HepG2 (cell line): ENCODE measurements at regions not wholly inside any gene's neighbourhood (a gene's known extent, or its start where the extent isn't known, plus 50 kb on each side); places are given as distances from the start of the nearest gene placed in this dataset.
A peak's percentile ranks its signal among the peaks of the same experiment; 100 is the strongest.

Source experiments
- ATAC-seq: fragments of 200-7000 bp; cut with Tn5 transposase; 3 replicates; pipeline ENCODE4 v1.9.1; 2020; ENCODE audit warnings: mild to moderate bottlenecking, moderate library complexity
- BruUV-seq: library from RNA; stranded (reverse); fragments of 400-500 nt; replicated peaks from 2 replicates; lab custom pipeline; 2021; lab: Mats Ljungman, UMichigan
- CTCF ChIA-PET: fragments of 300-600 bp; formaldehyde crosslinking; extraction: SDS; loops from one replicate; lab custom pipeline; 2021; ENCODE audit warnings: low total read pairs, inconsistent platforms, low intra/inter-chr PET ratio; lab: Yijun Ruan, JAX
- POLR2A ChIA-PET: fragments of 350-600 bp; sonication (Branson Sonifier 250); formaldehyde crosslinking; loops from one replicate; lab custom pipeline; 2020; ENCODE audit warnings: antibody characterized with exemption, inconsistent platforms; lab: Yijun Ruan, JAX
- DNase-seq: peaks from one replicate; pipeline ENCODE4 v3.0.0-alpha.2; 2015; ENCODE audit warnings: low spot score
- FAIRE-seq: peaks from 3 replicates; lab custom pipeline; 2011; peaks lifted over from hg19 to GRCh38; lab: Jason Lieb, UNC
- H2AFZ ChIP-seq: one replicate; pipeline ENCODE4 v1.6.1; 2011; ENCODE audit warnings: low read length, inconsistent platforms
- H3K27ac ChIP-seq: fragments of 300-600 bp; 3 replicates; pipeline ENCODE4 v1.8.0; 2011; ENCODE audit warnings: mixed run types, mild to moderate bottlenecking, mixed read lengths, low read length, inconsistent platforms; ENCODE audit not compliant: insufficient read depth; ENCODE audit errors: extremely low read length
- H3K27me3 ChIP-seq, 2 experiments: fragments of 200-600 bp in 1 of 2; 2 replicates in 1 of 2; 3 replicates in 1 of 2; pipeline versions ENCODE4 v1.6.0 to v1.8.0; 2011; ENCODE audit warnings: low read length in 2 of 2, mild to moderate bottlenecking in 2 of 2, moderate library complexity in 2 of 2, inconsistent platforms in 1 of 2; ENCODE audit not compliant: insufficient read depth in 2 of 2, control insufficient read depth in 1 of 2
- H3K36me3 ChIP-seq, 2 experiments: fragments of 200-600 bp in 1 of 2; replicated peaks in 1 of 2; 2 replicates in 1 of 2; 3 replicates in 1 of 2; pipeline versions ENCODE4 v1.5.1 to v1.8.0; 2011; ENCODE audit warnings: low read length in 2 of 2, inconsistent platforms in 1 of 2; ENCODE audit not compliant: insufficient read depth in 2 of 2, control insufficient read depth in 1 of 2
- H3K4me1 ChIP-seq: 2 replicates; pipeline ENCODE4 v1.5.1; 2012; ENCODE audit warnings: low read length, inconsistent platforms; ENCODE audit not compliant: insufficient read depth
- H3K4me2 ChIP-seq: 2 replicates; pipeline ENCODE4 v1.6.0; 2011; ENCODE audit warnings: low read depth, low read length, inconsistent platforms
- H3K4me3 ChIP-seq, 3 experiments: fragments of 200-600 bp in 1 of 3; sonication (generic), shearing (Covaris generic) in 1 of 3; replicated peaks in 1 of 3; 2 replicates each; pipeline ENCODE4 v1.5.1; 2011 to 2016; ENCODE audit warnings: low read length in 3 of 3, inconsistent platforms in 2 of 3, low read depth in 2 of 3, mild to moderate bottlenecking in 2 of 3, control low read depth in 1 of 3, mixed read lengths in 1 of 3; ENCODE audit not compliant: insufficient read depth in 1 of 3
- H3K79me2 ChIP-seq: one replicate; pipeline ENCODE4 v1.6.1; 2011; ENCODE audit warnings: low read length, inconsistent platforms; ENCODE audit not compliant: insufficient read depth
- H3K9ac ChIP-seq: 2 replicates; pipeline ENCODE4 v1.6.0; 2011; ENCODE audit warnings: mild to moderate bottlenecking, low read depth, low read length, inconsistent platforms; ENCODE audit not compliant: insufficient read depth
- H3K9me3 ChIP-seq: 2 replicates; pipeline ENCODE4 v1.5.1; 2012; ENCODE audit warnings: mild to moderate bottlenecking, low read length
- H4K20me1 ChIP-seq: 2 replicates; pipeline ENCODE4 v1.6.0; 2011; ENCODE audit warnings: inconsistent platforms, mild to moderate bottlenecking, low read length, moderate library complexity; ENCODE audit not compliant: insufficient read depth
- CEBPB ChIP-seq: IDR thresholded peaks from 2 replicates; pipeline ENCODE4 v1.6.1; 2011; ENCODE audit warnings: low read depth, low read length, improper control_type of control experiment, borderline replicate concordance
- CENPT ChIP-seq: sonication (generic); formaldehyde crosslinking; IDR thresholded peaks from 2 replicates; pipeline ENCODE4 v1.8.0; 2022; ENCODE audit warnings: low read depth, mild to moderate bottlenecking, moderate library complexity, missing genetic modification reagents
- CHCHD3 ChIP-seq: sonication (generic); formaldehyde crosslinking; IDR thresholded peaks from 2 replicates; pipeline ENCODE4 v1.8.0; 2022; ENCODE audit warnings: mild to moderate bottlenecking, missing genetic modification reagents, moderate library complexity
- MAFF ChIP-seq: IDR thresholded peaks from 2 replicates; pipeline ENCODE4 v1.6.1; 2011; ENCODE audit warnings: low read depth, low read length, improper control_type of control experiment
- MAFK ChIP-seq, 2 experiments: IDR thresholded peaks in 1 of 2; conservative IDR thresholded peaks in 1 of 2; 2 replicates each; pipeline ENCODE4 v1.6.1; 2011; ENCODE audit warnings: improper control_type of control experiment in 2 of 2, low read length in 2 of 2
- MED1 ChIP-seq: sonication (generic); formaldehyde crosslinking; IDR thresholded peaks from 2 replicates; pipeline ENCODE4 v1.4.0; 2020; ENCODE audit warnings: missing genetic modification reagents
- NAIF1 ChIP-seq: sonication (generic); formaldehyde crosslinking; IDR thresholded peaks from 2 replicates; pipeline ENCODE4 v1.5.0; 2020; ENCODE audit warnings: mild to moderate bottlenecking, missing genetic modification reagents, borderline replicate concordance
- PRPF4 ChIP-seq: fragments of 200-400 bp; formaldehyde crosslinking; IDR thresholded peaks from 2 replicates; pipeline ENCODE4 v1.6.1; 2016; ENCODE audit warnings: low read length, low read depth; ENCODE audit not compliant: poor library complexity, severe bottlenecking
- SALL2 ChIP-seq: sonication (generic); formaldehyde crosslinking; IDR thresholded peaks from 2 replicates; pipeline ENCODE4 v1.8.1; 2023; ENCODE audit warnings: mild to moderate bottlenecking, missing genetic modification reagents, inconsistent platforms
- TSC22D2 ChIP-seq: sonication (generic); formaldehyde crosslinking; IDR thresholded peaks from 2 replicates; pipeline ENCODE4 v1.5.1; 2020; ENCODE audit warnings: missing genetic modification reagents, mild to moderate bottlenecking, borderline replicate concordance
- XBP1 ChIP-seq: sonication (generic); formaldehyde crosslinking; IDR thresholded peaks from 2 replicates; pipeline ENCODE4 v1.5.0; 2020; ENCODE audit warnings: missing genetic modification reagents
- ZNF282 ChIP-seq: fragments of 450-650 bp; IDR thresholded peaks from 2 replicates; pipeline ENCODE4 v1.6.1; 2018; ENCODE audit not compliant: partially characterized antibody
- ZNF530 ChIP-seq: sonication (generic); formaldehyde crosslinking; IDR thresholded peaks from 2 replicates; pipeline ENCODE4 v1.5.0; 2020; ENCODE audit warnings: low read depth, mild to moderate bottlenecking, missing genetic modification reagents
- ZNF598 ChIP-seq: sonication (generic); formaldehyde crosslinking; IDR thresholded peaks from 2 replicates; pipeline ENCODE4 v1.5.1; 2020; ENCODE audit warnings: mild to moderate bottlenecking, missing genetic modification reagents, borderline replicate concordance
- WGBS: methylation state at CpG from one replicate; pipeline ENCODE4 v1.1.6; 2017; ENCODE audit warnings: low lambda C conversion rate; 5-methylcytosine and 5-hydroxymethylcytosine counted together
- in situ Hi-C: cut with HindIII; loops from 2 replicates; pipeline ENCODE4 v1.10.0; 2017; ENCODE audit warnings: low pct_unique_long_range_greater_than_20kb; ENCODE audit not compliant: extremely low pct_ligation_motif_present
- intact Hi-C: fragments of 100-400 bp; cut with micrococcal nuclease; formaldehyde crosslinking; loops from one replicate; pipeline ENCODE4 v1.10.0; 2022; ENCODE audit not compliant: unreplicated experiment
- TF ChIP-seq, protein P1 (sequence below): sonication (generic); formaldehyde crosslinking; IDR thresholded peaks from 2 replicates; pipeline ENCODE4 v1.4.0; 2020; ENCODE audit warnings: missing genetic modification reagents, mild to moderate bottlenecking, borderline replicate concordance
- TF ChIP-seq, protein P2 (sequence below): sonication (generic); formaldehyde crosslinking; conservative IDR thresholded peaks from 2 replicates; pipeline ENCODE4 v1.8.0; 2022; ENCODE audit warnings: mild to moderate bottlenecking, moderate library complexity, missing genetic modification reagents

- no peak overlapping the region for H2AFZ ChIP-seq
- ATAC-seq: no peak
- H3K36me3 ChIP-seq: no peaks in the 10 kb centered on the region
- no peak overlapping the region for H3K4me3 ChIP-seq
- TF ChIP-seq CEBPB: no peak
- TF ChIP-seq MAFF: 0 out of 2 replicates have a peak, but pooled peaks have one; percentile 43
- no peak for TF ChIP-seq TSC22D2 (CRISPR knock-in tag)
- TF ChIP-seq MAFK (conservative IDR thresholded peaks at IDR 0.05 in 1 of 2, IDR thresholded peaks at IDR 0.05 in 1 of 2; ENCODE audit: low read length in 2 of 2): peak in 1 of 2 experiments; percentile 48; a peak in 1 of 4 replicates
- TF ChIP-seq, all 625 proteins: peak for 2
- Histone ChIP-seq H3K27me3 (no peaks in the 10 kb centered on the region), H3K4me2 (no peak overlapping the region), H3K79me2 (no peaks in the 10 kb centered on the region), H3K4me1 (no peaks in the 10 kb centered on the region), H4K20me1 (no peaks in the 10 kb centered on the region), H3K27ac (no peak overlapping the region), H3K9ac (no peak overlapping the region), H3K9me3 (peaks cover 34% of the 10 kb centered on the region)
- no peak for FAIRE-seq
- in situ Hi-C loops: no loop called here
- ChIA-PET CTCF (no interaction called here), POLR2A (no interaction called here)
- intact Hi-C loops: no loop called here
- no peak for DNase-seq
- WGBS: 4% methylated on average over 1 of the region's 1 CpG
- no TSS peak for BruUV-seq
Observed at GRCh38 chr4:27986476-27986875, 1125.8 kb downstream of the STIM2 start.

GRCh38 chr4:28001698-28002097 is 1141.1 kb downstream of the STIM2 start:
- POLR2A ChIA-PET: no interaction called here
- H4K20me1 ChIP-seq: no peaks in the 10 kb centered on the region
- CTCF ChIA-PET: no interaction called here
- H3K27me3 ChIP-seq: no peaks in the 10 kb centered on the region
- in situ Hi-C loops (no loop called here), intact Hi-C loops (no loop called here)
- no peaks in the 10 kb centered on the region for H3K79me2 ChIP-seq
- no peak overlapping the region for H2AFZ ChIP-seq
- DNase-seq: no peak
- H3K9me3 ChIP-seq: peaks cover 70% of the 10 kb centered on the region
- H3K4me2 ChIP-seq: no peak overlapping the region
- no peak overlapping the region for H3K27ac ChIP-seq
- no peak overlapping the region for H3K9ac ChIP-seq
- no peaks in the 10 kb centered on the region for H3K36me3 ChIP-seq
- no peak for FAIRE-seq
- WGBS: 5% methylated on average over 4 of the region's 4 CpGs
- H3K4me1 ChIP-seq: no peaks in the 10 kb centered on the region
- no peak for ATAC-seq
- no peak overlapping the region for H3K4me3 ChIP-seq
- BruUV-seq: no TSS peak
- TF ChIP-seq SALL2 (CRISPR knock-in tag) (no peak), XBP1 (CRISPR knock-in tag) (no peak), ZNF282 (no peak), CENPT (CRISPR knock-in tag) (no peak), NAIF1 (CRISPR knock-in tag) (no peak), CHCHD3 (no peak), ZNF530 (no peak), ZNF598 (CRISPR knock-in tag) (no peak), PRPF4 (no peak), MAFK (conservative IDR thresholded peaks at IDR 0.05 in 1 of 2, IDR thresholded peaks at IDR 0.05 in 1 of 2; ENCODE audit: low read length in 2 of 2) (no peak), MED1 (CRISPR knock-in tag) (no peak)
- TF ChIP-seq, protein P1, sequence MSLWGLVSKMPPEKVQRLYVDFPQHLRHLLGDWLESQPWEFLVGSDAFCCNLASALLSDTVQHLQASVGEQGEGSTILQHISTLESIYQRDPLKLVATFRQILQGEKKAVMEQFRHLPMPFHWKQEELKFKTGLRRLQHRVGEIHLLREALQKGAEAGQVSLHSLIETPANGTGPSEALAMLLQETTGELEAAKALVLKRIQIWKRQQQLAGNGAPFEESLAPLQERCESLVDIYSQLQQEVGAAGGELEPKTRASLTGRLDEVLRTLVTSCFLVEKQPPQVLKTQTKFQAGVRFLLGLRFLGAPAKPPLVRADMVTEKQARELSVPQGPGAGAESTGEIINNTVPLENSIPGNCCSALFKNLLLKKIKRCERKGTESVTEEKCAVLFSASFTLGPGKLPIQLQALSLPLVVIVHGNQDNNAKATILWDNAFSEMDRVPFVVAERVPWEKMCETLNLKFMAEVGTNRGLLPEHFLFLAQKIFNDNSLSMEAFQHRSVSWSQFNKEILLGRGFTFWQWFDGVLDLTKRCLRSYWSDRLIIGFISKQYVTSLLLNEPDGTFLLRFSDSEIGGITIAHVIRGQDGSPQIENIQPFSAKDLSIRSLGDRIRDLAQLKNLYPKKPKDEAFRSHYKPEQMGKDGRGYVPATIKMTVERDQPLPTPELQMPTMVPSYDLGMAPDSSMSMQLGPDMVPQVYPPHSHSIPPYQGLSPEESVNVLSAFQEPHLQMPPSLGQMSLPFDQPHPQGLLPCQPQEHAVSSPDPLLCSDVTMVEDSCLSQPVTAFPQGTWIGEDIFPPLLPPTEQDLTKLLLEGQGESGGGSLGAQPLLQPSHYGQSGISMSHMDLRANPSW: no peak
- TF ChIP-seq, protein P2, sequence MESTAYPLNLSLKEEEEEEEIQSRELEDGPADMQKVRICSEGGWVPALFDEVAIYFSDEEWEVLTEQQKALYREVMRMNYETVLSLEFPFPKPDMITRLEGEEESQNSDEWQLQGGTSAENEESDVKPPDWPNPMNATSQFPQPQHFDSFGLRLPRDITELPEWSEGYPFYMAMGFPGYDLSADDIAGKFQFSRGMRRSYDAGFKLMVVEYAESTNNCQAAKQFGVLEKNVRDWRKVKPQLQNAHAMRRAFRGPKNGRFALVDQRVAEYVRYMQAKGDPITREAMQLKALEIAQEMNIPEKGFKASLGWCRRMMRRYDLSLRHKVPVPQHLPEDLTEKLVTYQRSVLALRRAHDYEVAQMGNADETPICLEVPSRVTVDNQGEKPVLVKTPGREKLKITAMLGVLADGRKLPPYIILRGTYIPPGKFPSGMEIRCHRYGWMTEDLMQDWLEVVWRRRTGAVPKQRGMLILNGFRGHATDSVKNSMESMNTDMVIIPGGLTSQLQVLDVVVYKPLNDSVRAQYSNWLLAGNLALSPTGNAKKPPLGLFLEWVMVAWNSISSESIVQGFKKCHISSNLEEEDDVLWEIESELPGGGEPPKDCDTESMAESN (CRISPR knock-in tag): no peak
